ENCODE measurements at regions not wholly inside any gene's neighbourhood (a gene's known extent, or its start where the extent isn't known, plus 50 kb on each side); places are given as distances from the start of the nearest gene placed in this dataset.

GRCh38 chr3:88616413-88616812 is 466.7 kb downstream of the C3orf38 start:
- H3K4me3 ChIP-seq, result no peak overlapping the region
- no peaks in the 10 kb centered on the region for H3K36me3 ChIP-seq
- H3K27me3 ChIP-seq, result no peaks in the 10 kb centered on the region
- H3K9me3 ChIP-seq, result no peaks in the 10 kb centered on the region
- WGBS, 2 donors, result 64 to 70% methylated on average over 1 of the region's 1 CpG
- H3K4me1 ChIP-seq, result no peaks in the 10 kb centered on the region
- TF ChIP-seq POLR2A (IDR thresholded peaks at IDR 0.05) (no peak), CTCF (IDR thresholded peaks at IDR 0.05) (no peak), EP300 (IDR thresholded peaks at IDR 0.05) (no peak), POLR2AphosphoS5 (IDR thresholded peaks at IDR 0.05) (no peak)
- intact Hi-C loops (cut with DNase I), result no loop called here
- no peak for DNase-seq
- no peak overlapping the region for H3K27ac ChIP-seq

- DNase-seq, result no peak
- no peaks in the 10 kb centered on the region for H3K36me3 ChIP-seq
- no peaks in the 10 kb centered on the region for H3K4me1 ChIP-seq
- 85 to 91% methylated on average over 1 of the region's 1 CpG for WGBS, 2 donors
- no peaks in the 10 kb centered on the region for H3K9me3 ChIP-seq
- H3K27me3 ChIP-seq, result no peaks in the 10 kb centered on the region
- H3K4me3 ChIP-seq, result no peak overlapping the region
- H3K27ac ChIP-seq, result no peak overlapping the region
- TF ChIP-seq POLR2AphosphoS5 (IDR thresholded peaks at IDR 0.05) (no peak), POLR2A (IDR thresholded peaks at IDR 0.05) (no peak), EP300 (IDR thresholded peaks at IDR 0.05) (no peak), CTCF (IDR thresholded peaks at IDR 0.05) (no peak)
- intact Hi-C loops (cut with DNase I), result no loop called here
Observed at GRCh38 chr3:88617283-88617682, 467.5 kb downstream of the C3orf38 start.

GRCh38 chr3:88618021-88618645 is 468.4 kb downstream of the C3orf38 start:
- Histone ChIP-seq H3K4me1 (no peaks in the 10 kb centered on the region), H3K27ac (no peak overlapping the region), H3K4me3 (no peak overlapping the region), H3K9me3 (no peaks in the 10 kb centered on the region), H3K27me3 (no peaks in the 10 kb centered on the region), H3K36me3 (no peaks in the 10 kb centered on the region)
- WGBS, 2 donors, result 38 to 65% methylated on average over 7 of the region's 7 CpGs
- intact Hi-C loops (cut with DNase I), result no loop called here
- no peak for TF ChIP-seq CTCF (IDR thresholded peaks at IDR 0.05)
- no peak for TF ChIP-seq POLR2AphosphoS5 (IDR thresholded peaks at IDR 0.05)
- no peak for TF ChIP-seq EP300 (IDR thresholded peaks at IDR 0.05)
- TF ChIP-seq POLR2A (IDR thresholded peaks at IDR 0.05), result no peak
- no peak for DNase-seq

- intact Hi-C loops (cut with DNase I), result no loop called here
- H3K4me3 ChIP-seq, result no peak overlapping the region
- H3K9me3 ChIP-seq, result no peaks in the 10 kb centered on the region
- DNase-seq, result no peak
- H3K4me1 ChIP-seq, result no peaks in the 10 kb centered on the region
- whole genome bisulfite sequencing, 2 donors, result 55 to 71% methylated on average over 2 of the region's 2 CpGs
- no peak for TF ChIP-seq EP300 (IDR thresholded peaks at IDR 0.05)
- TF ChIP-seq POLR2AphosphoS5 (IDR thresholded peaks at IDR 0.05), result no peak
- TF ChIP-seq POLR2A (IDR thresholded peaks at IDR 0.05), result no peak
- TF ChIP-seq CTCF (IDR thresholded peaks at IDR 0.05), result no peak
- H3K27ac ChIP-seq, result no peak overlapping the region
- H3K27me3 ChIP-seq, result no peaks in the 10 kb centered on the region
- H3K36me3 ChIP-seq, result no peaks in the 10 kb centered on the region
Observed at GRCh38 chr3:88621586-88621985, 471.8 kb downstream of the C3orf38 start.

- no peak overlapping the region for H3K27ac ChIP-seq
- DNase-seq, result no peak
Observed at GRCh38 chr3:88623709-88624108, 473.9 kb downstream of the C3orf38 start.

More at GRCh38 chr3:88623709-88624108, 473.9 kb downstream of the C3orf38 start:
- no peaks in the 10 kb centered on the region for H3K4me1 ChIP-seq
- intact Hi-C loops (cut with DNase I), result no loop called here
- TF ChIP-seq POLR2AphosphoS5 (IDR thresholded peaks at IDR 0.05) (no peak), EP300 (IDR thresholded peaks at IDR 0.05) (no peak), POLR2A (IDR thresholded peaks at IDR 0.05) (no peak), CTCF (IDR thresholded peaks at IDR 0.05) (no peak)
- H3K36me3 ChIP-seq, result no peaks in the 10 kb centered on the region
- no peak overlapping the region for H3K4me3 ChIP-seq
- no peaks in the 10 kb centered on the region for H3K27me3 ChIP-seq
- no peaks in the 10 kb centered on the region for H3K9me3 ChIP-seq
